ENCODE measurements at regions not wholly inside any gene's neighbourhood (a gene's known extent, or its start where the extent isn't known, plus 50 kb on each side); places are given as distances from the start of the nearest gene placed in this dataset.

DNA sequence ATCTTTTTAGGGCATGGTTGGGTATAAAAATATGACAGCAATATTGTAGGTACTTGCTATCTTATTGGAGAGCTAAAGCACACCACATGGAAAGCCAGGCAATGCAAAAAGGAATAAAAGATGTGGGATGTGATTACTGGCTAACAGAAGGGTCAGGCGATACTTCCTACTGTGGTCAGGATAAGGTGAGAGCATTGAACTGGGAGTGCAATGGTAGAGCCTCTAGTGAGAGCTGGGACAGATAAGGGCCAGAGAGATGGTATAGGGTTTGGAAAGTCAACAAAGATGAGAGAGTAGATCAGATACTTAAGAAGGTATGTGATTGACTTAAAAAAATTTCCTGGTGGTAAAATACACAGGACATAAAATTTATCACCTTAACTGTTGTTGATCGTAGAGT is 160.7 kb upstream of the MAN1A1 start:
- TF ChIP-seq, protein P1, sequence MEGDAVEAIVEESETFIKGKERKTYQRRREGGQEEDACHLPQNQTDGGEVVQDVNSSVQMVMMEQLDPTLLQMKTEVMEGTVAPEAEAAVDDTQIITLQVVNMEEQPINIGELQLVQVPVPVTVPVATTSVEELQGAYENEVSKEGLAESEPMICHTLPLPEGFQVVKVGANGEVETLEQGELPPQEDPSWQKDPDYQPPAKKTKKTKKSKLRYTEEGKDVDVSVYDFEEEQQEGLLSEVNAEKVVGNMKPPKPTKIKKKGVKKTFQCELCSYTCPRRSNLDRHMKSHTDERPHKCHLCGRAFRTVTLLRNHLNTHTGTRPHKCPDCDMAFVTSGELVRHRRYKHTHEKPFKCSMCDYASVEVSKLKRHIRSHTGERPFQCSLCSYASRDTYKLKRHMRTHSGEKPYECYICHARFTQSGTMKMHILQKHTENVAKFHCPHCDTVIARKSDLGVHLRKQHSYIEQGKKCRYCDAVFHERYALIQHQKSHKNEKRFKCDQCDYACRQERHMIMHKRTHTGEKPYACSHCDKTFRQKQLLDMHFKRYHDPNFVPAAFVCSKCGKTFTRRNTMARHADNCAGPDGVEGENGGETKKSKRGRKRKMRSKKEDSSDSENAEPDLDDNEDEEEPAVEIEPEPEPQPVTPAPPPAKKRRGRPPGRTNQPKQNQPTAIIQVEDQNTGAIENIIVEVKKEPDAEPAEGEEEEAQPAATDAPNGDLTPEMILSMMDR (IDR thresholded peaks at IDR 0.05; ENCODE audit: low read depth, low read length) = no peak
- H3K9me3 ChIP-seq (ENCODE audit: low read depth) = no peaks in the 10 kb centered on the region
- peaks cover 11% of the 10 kb centered on the region for H3K4me1 ChIP-seq (ENCODE audit: low read depth)
- no peak overlapping the region for H3K27ac ChIP-seq
- no peaks in the 10 kb centered on the region for H3K36me3 ChIP-seq
- H3K4me3 ChIP-seq = no peak overlapping the region
- no peak for DNase-seq (ENCODE audit: low read depth in 1 of 2, low spot score in 1 of 2)
- no peaks in the 10 kb centered on the region for H3K27me3 ChIP-seq

DNA sequence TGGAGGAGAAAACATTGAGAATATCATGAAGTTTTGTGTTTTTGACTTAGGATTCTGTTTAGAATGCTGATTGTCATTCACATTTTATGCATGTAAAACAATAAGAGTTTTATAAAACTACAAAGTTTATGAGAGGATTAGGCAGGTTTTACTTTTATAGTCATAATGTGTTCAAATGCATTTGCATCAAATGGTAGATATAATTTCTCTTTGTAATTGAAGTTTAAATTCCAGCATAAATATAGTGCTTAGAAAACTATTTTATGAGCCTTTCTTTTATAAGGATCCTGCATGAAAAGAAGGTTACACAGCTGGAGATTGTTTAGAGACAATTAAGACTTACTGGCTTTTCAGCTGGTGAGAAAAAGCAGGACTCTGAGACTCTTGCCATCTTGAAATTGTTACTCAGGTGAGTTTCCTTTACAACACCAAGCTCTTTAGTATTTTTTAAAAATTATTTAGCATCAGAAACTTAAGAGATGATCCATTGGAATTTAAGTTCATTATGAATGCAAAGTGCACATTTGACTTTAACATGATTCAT is 157.1 kb upstream of the MAN1A1 start:
- no peak overlapping the region for H3K4me3 ChIP-seq
- H3K4me1 ChIP-seq (ENCODE audit: low read depth) = peaks cover 6% of the 10 kb centered on the region
- H3K9me3 ChIP-seq (ENCODE audit: low read depth) = no peaks in the 10 kb centered on the region
- no peak overlapping the region for H3K27ac ChIP-seq
- DNase-seq (ENCODE audit: low read depth in 1 of 2, low spot score in 1 of 2) = no peak
- H3K36me3 ChIP-seq = no peaks in the 10 kb centered on the region
- H3K27me3 ChIP-seq = no peaks in the 10 kb centered on the region
- TF ChIP-seq, protein P1 (IDR thresholded peaks at IDR 0.05; ENCODE audit: low read depth, low read length) = no peak

DNA sequence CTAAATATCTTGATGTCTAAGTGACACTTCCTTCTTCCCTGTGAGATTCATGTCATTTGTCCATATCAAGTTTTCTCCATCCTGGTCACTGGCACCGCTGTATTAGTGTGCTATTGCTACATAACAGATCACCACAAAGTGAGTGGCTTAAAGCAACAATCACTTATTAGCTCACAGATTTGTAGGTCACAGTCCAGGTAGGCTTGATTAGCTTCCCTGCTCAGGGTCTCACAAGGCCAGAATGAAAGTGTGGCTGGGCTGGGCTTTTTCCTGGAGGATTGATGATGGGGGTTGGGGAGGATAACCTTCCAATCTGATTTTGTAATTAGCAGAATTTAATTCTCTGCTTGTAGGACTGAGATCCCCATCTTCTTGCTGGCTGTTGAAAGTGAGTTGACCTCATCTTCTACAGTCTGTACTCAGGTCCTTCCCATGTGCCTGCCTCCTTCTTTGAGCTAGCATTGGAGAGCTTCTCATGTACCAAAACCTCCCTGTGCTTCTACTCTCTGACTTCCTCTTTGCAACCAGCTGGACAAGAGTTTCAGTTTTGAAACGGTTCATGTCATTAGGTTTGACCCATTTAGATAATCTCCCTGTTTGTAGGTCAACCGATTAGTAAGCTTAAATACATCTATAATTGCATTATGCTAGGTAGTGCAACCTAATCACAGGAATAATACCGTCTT is 152.4 kb upstream of the MAN1A1 start:
- TF ChIP-seq, protein P1 (IDR thresholded peaks at IDR 0.05; ENCODE audit: low read depth, low read length) = no peak
- no peak overlapping the region for H3K27ac ChIP-seq
- no peak overlapping the region for H3K4me3 ChIP-seq
- H3K27me3 ChIP-seq = no peaks in the 10 kb centered on the region
- peaks cover 11% of the 10 kb centered on the region for H3K4me1 ChIP-seq (ENCODE audit: low read depth)
- no peaks in the 10 kb centered on the region for H3K36me3 ChIP-seq
- no peak for DNase-seq (ENCODE audit: low read depth in 1 of 2, low spot score in 1 of 2)
- H3K9me3 ChIP-seq (ENCODE audit: low read depth) = no peaks in the 10 kb centered on the region

DNA sequence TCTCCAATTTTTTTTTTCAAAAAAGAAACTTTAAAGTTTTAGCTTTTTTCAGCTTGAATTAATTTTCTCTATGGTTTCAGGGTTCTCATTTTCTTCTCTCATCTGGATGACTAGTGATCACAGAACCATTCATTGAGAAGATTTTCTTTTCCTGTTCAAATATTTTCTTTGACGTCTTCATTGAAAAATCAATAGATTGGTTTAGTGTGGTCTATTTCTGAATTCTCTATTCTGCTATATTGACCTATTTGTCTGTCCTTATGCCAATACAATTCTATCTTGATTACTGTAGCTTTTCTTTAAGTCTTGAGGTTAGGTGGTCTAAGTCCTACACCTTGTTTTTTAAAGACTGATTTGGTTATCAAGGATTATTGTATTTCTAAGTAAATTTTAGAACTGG is 150.2 kb upstream of the MAN1A1 start:
- no peaks in the 10 kb centered on the region for H3K36me3 ChIP-seq
- no peaks in the 10 kb centered on the region for H3K27me3 ChIP-seq
- H3K4me3 ChIP-seq = no peak overlapping the region
- H3K9me3 ChIP-seq (ENCODE audit: low read depth) = no peaks in the 10 kb centered on the region
- TF ChIP-seq, protein P1 (IDR thresholded peaks at IDR 0.05; ENCODE audit: low read depth, low read length) = no peak
- H3K4me1 ChIP-seq (ENCODE audit: low read depth) = peaks cover 14% of the 10 kb centered on the region
- DNase-seq (ENCODE audit: low read depth in 1 of 2, low spot score in 1 of 2) = no peak
- no peak overlapping the region for H3K27ac ChIP-seq

DNA sequence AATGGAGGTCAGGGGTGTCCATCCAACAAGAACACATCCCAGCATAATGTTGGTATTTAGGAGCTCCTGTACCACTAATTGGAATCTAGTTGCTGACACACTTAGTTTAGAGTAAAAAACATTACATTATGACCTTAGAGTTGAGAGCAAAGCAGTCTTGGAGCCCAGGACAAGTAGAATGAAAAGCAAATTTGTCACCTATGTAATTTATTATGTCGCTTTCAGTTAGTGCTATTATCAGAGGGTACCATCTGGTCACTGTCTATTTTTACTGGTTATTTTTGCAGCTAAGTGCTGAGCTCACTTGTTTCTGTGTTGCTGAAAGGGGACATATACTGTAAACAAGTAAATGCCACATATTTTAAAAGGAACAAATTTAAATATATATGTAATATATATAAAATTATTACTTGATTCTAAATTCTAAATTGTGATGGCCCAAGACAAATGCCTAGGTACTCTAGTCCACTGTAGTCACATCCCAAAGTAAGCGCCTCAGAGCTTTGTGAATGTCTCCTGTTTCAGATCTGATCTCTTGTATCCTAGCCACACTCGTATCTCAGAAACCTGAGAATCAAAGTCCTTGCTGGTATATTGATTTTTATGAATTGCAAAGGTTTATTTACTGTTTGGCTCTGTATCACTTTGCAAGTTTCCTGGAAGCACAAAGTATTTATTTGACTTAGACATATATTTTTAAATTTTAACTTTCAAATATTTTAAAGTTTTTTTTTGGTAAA is 148.6 kb upstream of the MAN1A1 start:
- TF ChIP-seq, protein P1 (IDR thresholded peaks at IDR 0.05; ENCODE audit: low read depth, low read length) = no peak
- H3K27ac ChIP-seq = no peak overlapping the region
- peaks cover 12% of the 10 kb centered on the region for H3K4me1 ChIP-seq (ENCODE audit: low read depth)
- DNase-seq (ENCODE audit: low read depth in 1 of 2, low spot score in 1 of 2) = no peak
- no peak overlapping the region for H3K4me3 ChIP-seq
- no peaks in the 10 kb centered on the region for H3K27me3 ChIP-seq
- no peaks in the 10 kb centered on the region for H3K9me3 ChIP-seq (ENCODE audit: low read depth)
- H3K36me3 ChIP-seq = no peaks in the 10 kb centered on the region

Measured in cardiac muscle cell (in vitro differentiated cells and primary cell).